Kidney epithelial cell (primary cell): ENCODE measurements at regions not wholly inside any gene's neighbourhood (a gene's known extent, or its start where the extent isn't known, plus 50 kb on each side); places are given as distances from the start of the nearest gene placed in this dataset.
A peak's percentile ranks its signal among the peaks of the same experiment; 100 is the strongest.

ENCODE experiments used
- DNase-seq: peaks from one replicate; pipeline ENCODE4 v3.0.0-alpha.2; 2010; ENCODE audit warnings: low read depth
- H3K27me3 ChIP-seq: 2 replicates; pipeline ENCODE4 v1.6.0; 2011; ENCODE audit warnings: low read length; ENCODE audit not compliant: control insufficient read depth, insufficient read depth
- H3K36me3 ChIP-seq: 2 replicates; pipeline ENCODE4 v1.5.1; 2011; ENCODE audit warnings: low read length; ENCODE audit not compliant: control insufficient read depth, insufficient read depth
- H3K4me3 ChIP-seq: 2 replicates; pipeline ENCODE4 v1.5.1; 2011; ENCODE audit warnings: low read depth, mild to moderate bottlenecking, control low read depth, low read length
- CTCF ChIP-seq: IDR thresholded peaks from 2 replicates; pipeline ENCODE4 v1.5.1; 2011; ENCODE audit warnings: mild to moderate bottlenecking, moderate library complexity, low read length, control low read depth, inconsistent platforms; ENCODE audit not compliant: insufficient read depth, poor library complexity, severe bottlenecking

- DNase-seq: no peak
- no peak overlapping the region for H3K4me3 ChIP-seq
- no peaks in the 10 kb centered on the region for H3K36me3 ChIP-seq
- no peak for TF ChIP-seq CTCF
- H3K27me3 ChIP-seq: no peaks in the 10 kb centered on the region
Measured at GRCh38 chr6:118740372-118740771, 89.0 kb upstream of the CEP85L start.

GRCh38 chr6:118739696-118740353, 88.4 kb upstream of the CEP85L start:
- DNase-seq: no peak
- no peak for TF ChIP-seq CTCF
- no peaks in the 10 kb centered on the region for H3K36me3 ChIP-seq

DNA sequence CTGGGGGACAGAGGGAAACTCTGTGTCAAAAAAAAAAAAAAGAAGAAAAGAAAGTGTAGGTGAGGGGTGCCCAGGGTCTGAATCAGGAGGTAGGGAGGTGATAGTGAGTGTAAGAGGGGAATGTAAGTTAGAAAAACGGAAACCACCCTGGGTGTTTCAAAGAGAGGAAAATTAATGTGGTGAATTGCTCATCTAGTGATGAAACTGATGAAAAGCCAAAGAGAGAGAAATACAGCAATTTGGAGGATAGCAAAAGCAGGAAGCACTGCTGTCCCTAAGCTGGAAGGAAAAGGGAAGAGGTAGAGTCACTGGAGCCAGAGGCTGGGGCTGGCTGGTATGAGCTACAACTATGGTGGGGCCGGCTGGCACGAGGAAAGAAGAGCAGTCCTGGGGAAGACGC, 85.0 kb upstream of the CEP85L start:
- TF ChIP-seq CTCF: no peak
- Histone ChIP-seq H3K36me3 (no peaks in the 10 kb centered on the region), H3K4me3 (no peak overlapping the region), H3K27me3 (no peaks in the 10 kb centered on the region)
- no peak for DNase-seq

More at GRCh38 chr6:118739696-118740353, 88.4 kb upstream of the CEP85L start:
- Histone ChIP-seq H3K27me3 (no peaks in the 10 kb centered on the region), H3K4me3 (no peak overlapping the region)

DNA sequence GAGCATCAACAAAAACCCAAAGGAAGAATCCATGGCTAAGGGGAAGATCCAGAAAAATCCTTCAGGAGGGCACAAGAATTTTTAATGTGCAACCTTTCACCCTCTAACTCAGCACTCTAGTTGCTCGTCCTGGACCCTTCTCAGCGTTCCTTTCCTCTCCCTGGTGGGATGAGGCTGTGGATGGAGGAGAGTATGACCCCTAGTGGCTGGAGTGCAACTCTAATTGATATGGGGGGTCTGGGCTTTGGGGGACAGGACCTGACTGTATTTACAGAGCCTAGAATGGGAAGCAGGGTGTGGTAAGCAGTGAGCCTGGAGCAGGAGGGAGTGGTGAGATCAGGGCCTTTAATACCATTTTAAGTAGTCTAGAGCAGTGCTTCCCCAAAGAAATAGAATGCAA, 83.9 kb upstream of the CEP85L start:
- DNase-seq: no peak
- TF ChIP-seq CTCF: peak; percentile 49
- no peaks in the 10 kb centered on the region for H3K36me3 ChIP-seq
- H3K4me3 ChIP-seq: no peak overlapping the region
- no peaks in the 10 kb centered on the region for H3K27me3 ChIP-seq

GRCh38 chr6:118725944-118726343, 74.6 kb upstream of the CEP85L start:
- Histone ChIP-seq H3K27me3 (no peaks in the 10 kb centered on the region), H3K36me3 (no peaks in the 10 kb centered on the region), H3K4me3 (no peak overlapping the region)
- no peak for DNase-seq
- no peak for TF ChIP-seq CTCF

DNA sequence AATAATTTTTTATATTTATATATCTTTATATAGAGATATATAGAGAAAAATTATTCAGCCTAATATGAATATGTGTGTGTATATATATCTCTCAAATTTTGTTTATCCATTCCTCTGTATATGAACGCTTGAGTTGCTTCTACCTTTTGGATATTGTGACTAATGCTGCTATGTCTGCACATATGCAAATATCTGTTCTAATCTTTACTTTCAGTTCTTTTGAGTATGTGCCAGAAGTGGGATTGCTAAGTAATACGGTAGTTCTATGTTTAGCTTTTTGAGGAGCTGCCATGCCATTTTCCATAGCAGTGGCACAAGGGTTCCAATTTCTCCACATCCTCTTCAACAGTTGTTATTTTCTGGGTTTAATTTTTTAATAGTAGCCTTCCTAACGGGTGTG, 72.8 kb upstream of the CEP85L start:
- no peaks in the 10 kb centered on the region for H3K36me3 ChIP-seq
- no peak for TF ChIP-seq CTCF
- no peaks in the 10 kb centered on the region for H3K27me3 ChIP-seq
- DNase-seq: no peak
- H3K4me3 ChIP-seq: no peak overlapping the region
